ENCODE measurements at regions not wholly inside any gene's neighbourhood (a gene's known extent, or its start where the extent isn't known, plus 50 kb on each side); places are given as distances from the start of the nearest gene placed in this dataset.

DNA sequence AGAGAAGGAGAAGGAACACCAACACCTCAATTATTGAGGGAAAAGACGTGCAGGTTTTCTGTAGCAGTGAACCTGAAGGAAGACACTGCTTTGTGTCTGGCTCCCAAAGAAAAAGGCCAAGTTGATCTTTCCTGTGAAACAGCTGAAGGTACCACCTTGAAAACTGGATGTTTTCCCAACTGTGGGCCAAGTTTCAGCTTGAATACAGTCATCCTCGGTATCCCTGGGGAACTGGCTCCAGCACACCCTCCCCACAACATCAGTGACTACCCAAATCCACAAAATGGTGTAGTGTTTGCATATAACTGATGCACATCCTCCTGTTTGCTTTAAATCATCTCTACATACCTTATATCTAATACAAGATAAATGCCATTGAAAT, 297.0 kb upstream of the PITRM1 start:
- no peak for ATAC-seq
- TF ChIP-seq BACH2 (CRISPR knock-in tag; IDR thresholded peaks at IDR 0.05; ENCODE audit: borderline replicate concordance) (no peak), ZC3H10 (CRISPR knock-in tag; IDR thresholded peaks at IDR 0.05) (no peak), TOX (CRISPR knock-in tag; IDR thresholded peaks at IDR 0.05; ENCODE audit: borderline replicate concordance) (no peak), CSDC2 (CRISPR knock-in tag; IDR thresholded peaks at IDR 0.05) (no peak), OSR1 (CRISPR knock-in tag; IDR thresholded peaks at IDR 0.05) (no peak), ISL1 (CRISPR knock-in tag; IDR thresholded peaks at IDR 0.05) (no peak), GLIS3 (CRISPR knock-in tag; IDR thresholded peaks at IDR 0.05) (no peak), TCF4 (CRISPR knock-in tag; IDR thresholded peaks at IDR 0.05; ENCODE audit: borderline replicate concordance) (no peak), ZFP30 (CRISPR knock-in tag; IDR thresholded peaks at IDR 0.05) (no peak), ESRRG (CRISPR knock-in tag; IDR thresholded peaks at IDR 0.05) (no peak), ZNF565 (CRISPR knock-in tag; conservative IDR thresholded peaks at IDR 0.05; ENCODE audit: low read depth) (no peak), ZNF8 (CRISPR knock-in tag; IDR thresholded peaks at IDR 0.05) (no peak), ZNF70 (CRISPR knock-in tag; IDR thresholded peaks at IDR 0.05) (no peak), ZFP3 (CRISPR knock-in tag; IDR thresholded peaks at IDR 0.05) (no peak)
- TF ChIP-seq, protein P1, sequence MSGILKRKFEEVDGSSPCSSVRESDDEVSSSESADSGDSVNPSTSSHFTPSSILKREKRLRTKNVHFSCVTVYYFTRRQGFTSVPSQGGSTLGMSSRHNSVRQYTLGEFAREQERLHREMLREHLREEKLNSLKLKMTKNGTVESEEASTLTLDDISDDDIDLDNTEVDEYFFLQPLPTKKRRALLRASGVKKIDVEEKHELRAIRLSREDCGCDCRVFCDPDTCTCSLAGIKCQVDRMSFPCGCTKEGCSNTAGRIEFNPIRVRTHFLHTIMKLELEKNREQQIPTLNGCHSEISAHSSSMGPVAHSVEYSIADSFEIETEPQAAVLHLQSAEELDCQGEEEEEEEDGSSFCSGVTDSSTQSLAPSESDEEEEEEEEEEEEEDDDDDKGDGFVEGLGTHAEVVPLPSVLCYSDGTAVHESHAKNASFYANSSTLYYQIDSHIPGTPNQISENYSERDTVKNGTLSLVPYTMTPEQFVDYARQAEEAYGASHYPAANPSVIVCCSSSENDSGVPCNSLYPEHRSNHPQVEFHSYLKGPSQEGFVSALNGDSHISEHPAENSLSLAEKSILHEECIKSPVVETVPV (CRISPR knock-in tag; IDR thresholded peaks at IDR 0.05), result no peak
- TF ChIP-seq, protein P2, sequence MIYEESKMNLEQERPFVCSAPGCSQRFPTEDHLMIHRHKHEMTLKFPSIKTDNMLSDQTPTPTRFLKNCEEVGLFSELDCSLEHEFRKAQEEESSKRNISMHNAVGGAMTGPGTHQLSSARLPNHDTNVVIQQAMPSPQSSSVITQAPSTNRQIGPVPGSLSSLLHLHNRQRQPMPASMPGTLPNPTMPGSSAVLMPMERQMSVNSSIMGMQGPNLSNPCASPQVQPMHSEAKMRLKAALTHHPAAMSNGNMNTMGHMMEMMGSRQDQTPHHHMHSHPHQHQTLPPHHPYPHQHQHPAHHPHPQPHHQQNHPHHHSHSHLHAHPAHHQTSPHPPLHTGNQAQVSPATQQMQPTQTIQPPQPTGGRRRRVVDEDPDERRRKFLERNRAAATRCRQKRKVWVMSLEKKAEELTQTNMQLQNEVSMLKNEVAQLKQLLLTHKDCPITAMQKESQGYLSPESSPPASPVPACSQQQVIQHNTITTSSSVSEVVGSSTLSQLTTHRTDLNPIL (CRISPR knock-in tag; IDR thresholded peaks at IDR 0.05; ENCODE audit: low read depth), result no peak
- TF ChIP-seq, protein P3, sequence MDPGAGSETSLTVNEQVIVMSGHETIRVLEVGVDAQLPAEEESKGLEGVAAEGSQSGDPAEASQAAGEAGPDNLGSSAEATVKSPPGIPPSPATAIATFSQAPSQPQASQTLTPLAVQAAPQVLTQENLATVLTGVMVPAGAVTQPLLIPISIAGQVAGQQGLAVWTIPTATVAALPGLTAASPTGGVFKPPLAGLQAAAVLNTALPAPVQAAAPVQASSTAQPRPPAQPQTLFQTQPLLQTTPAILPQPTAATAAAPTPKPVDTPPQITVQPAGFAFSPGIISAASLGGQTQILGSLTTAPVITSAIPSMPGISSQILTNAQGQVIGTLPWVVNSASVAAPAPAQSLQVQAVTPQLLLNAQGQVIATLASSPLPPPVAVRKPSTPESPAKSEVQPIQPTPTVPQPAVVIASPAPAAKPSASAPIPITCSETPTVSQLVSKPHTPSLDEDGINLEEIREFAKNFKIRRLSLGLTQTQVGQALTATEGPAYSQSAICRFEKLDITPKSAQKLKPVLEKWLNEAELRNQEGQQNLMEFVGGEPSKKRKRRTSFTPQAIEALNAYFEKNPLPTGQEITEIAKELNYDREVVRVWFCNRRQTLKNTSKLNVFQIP (CRISPR knock-in tag; IDR thresholded peaks at IDR 0.05; ENCODE audit: borderline replicate concordance, low read depth), result no peak

DNA sequence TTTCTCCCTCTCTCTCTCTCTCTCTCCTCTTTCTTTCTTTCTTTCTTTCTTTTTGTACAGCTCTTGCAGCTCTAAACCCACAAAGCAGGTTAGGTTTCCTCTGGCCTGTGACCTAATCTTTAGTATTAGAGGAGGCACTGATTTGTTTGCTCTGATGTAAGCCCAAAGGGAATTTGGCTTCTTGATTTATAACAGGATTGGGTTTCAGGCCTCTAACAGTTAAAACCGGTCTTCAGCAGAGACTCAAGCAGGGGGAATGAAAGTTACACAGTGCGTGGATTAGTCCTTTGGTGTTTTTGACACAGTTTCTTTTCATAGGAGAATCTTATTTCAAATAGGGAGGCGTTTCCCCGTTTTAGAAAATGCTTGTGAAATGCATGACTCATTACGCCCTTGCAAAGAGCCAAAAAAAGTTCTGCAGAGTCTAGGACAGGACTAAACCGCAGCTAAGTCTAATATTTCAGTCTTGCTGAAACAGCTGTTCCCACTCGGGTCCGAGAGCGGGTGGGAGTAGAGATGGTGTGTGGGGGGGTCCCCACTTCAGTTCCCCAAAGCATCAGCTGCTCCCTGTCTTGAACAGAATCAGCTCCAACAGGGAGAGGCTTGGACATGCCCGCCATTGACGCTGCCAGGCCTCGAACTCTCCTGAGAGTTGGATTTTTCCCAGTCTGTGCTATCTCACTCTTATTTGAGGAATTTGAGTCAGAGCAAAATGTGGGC, 296.5 kb upstream of the PITRM1 start:
- 0 out of 2 replicates have a peak, but pooled peaks have one; percentile 14 for TF ChIP-seq CSDC2 (CRISPR knock-in tag; IDR thresholded peaks at IDR 0.05)
- no peak for TF ChIP-seq TCF4 (CRISPR knock-in tag; IDR thresholded peaks at IDR 0.05; ENCODE audit: borderline replicate concordance)
- no peak for TF ChIP-seq ZNF565 (CRISPR knock-in tag; conservative IDR thresholded peaks at IDR 0.05; ENCODE audit: low read depth)
- TF ChIP-seq, protein P4, sequence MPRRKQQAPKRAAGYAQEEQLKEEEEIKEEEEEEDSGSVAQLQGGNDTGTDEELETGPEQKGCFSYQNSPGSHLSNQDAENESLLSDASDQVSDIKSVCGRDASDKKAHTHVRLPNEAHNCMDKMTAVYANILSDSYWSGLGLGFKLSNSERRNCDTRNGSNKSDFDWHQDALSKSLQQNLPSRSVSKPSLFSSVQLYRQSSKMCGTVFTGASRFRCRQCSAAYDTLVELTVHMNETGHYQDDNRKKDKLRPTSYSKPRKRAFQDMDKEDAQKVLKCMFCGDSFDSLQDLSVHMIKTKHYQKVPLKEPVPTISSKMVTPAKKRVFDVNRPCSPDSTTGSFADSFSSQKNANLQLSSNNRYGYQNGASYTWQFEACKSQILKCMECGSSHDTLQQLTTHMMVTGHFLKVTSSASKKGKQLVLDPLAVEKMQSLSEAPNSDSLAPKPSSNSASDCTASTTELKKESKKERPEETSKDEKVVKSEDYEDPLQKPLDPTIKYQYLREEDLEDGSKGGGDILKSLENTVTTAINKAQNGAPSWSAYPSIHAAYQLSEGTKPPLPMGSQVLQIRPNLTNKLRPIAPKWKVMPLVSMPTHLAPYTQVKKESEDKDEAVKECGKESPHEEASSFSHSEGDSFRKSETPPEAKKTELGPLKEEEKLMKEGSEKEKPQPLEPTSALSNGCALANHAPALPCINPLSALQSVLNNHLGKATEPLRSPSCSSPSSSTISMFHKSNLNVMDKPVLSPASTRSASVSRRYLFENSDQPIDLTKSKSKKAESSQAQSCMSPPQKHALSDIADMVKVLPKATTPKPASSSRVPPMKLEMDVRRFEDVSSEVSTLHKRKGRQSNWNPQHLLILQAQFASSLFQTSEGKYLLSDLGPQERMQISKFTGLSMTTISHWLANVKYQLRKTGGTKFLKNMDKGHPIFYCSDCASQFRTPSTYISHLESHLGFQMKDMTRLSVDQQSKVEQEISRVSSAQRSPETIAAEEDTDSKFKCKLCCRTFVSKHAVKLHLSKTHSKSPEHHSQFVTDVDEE (CRISPR knock-in tag; IDR thresholded peaks at IDR 0.05), result no peak
- TF ChIP-seq ZC3H10 (CRISPR knock-in tag; IDR thresholded peaks at IDR 0.05), result 0 out of 2 replicates have a peak, but pooled peaks have one; percentile 4
- TF ChIP-seq ARNTL (CRISPR knock-in tag; IDR thresholded peaks at IDR 0.05; ENCODE audit: borderline replicate concordance, low read depth), result no peak
- TF ChIP-seq ZFP30 (CRISPR knock-in tag; IDR thresholded peaks at IDR 0.05), result no peak
- no peak for TF ChIP-seq BACH2 (CRISPR knock-in tag; IDR thresholded peaks at IDR 0.05; ENCODE audit: borderline replicate concordance)
- TF ChIP-seq ZNF70 (CRISPR knock-in tag; IDR thresholded peaks at IDR 0.05), result no peak
- no peak for TF ChIP-seq RARB (CRISPR knock-in tag; IDR thresholded peaks at IDR 0.05)
- TF ChIP-seq PPARA (CRISPR knock-in tag; IDR thresholded peaks at IDR 0.05; ENCODE audit: borderline replicate concordance), result no peak
- TF ChIP-seq ESRRG (CRISPR knock-in tag; IDR thresholded peaks at IDR 0.05), result no peak
- TF ChIP-seq OSR1 (CRISPR knock-in tag; IDR thresholded peaks at IDR 0.05), result no peak
- peak; percentile 73 for ATAC-seq
